ENCODE measurements at regions not wholly inside any gene's neighbourhood (a gene's known extent, or its start where the extent isn't known, plus 50 kb on each side); places are given as distances from the start of the nearest gene placed in this dataset.
A peak's percentile ranks its signal among the peaks of the same experiment; 100 is the strongest.

DNA sequence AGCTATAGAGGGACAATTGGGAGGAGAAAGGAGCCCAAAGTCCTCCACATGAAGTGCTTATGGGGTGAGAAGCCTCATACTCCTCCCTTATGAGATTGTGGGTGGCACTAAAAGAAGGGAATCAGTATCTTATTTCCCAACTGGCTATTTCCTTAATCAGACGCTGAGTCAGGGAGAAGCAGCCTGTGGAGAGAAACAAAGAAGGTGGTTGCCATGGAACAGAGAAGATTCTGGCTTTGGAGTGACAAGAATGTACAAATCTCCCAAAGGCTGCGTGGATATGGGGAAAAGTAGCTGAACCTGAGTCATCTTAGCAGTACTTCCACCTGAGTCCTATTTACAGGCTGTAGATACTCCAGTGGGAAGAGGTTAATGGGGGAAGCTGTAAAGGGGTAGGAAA is 115.8 kb upstream of the CWC22 start:
- BruUV-seq (replicated peaks) = no TSS peak
- Histone ChIP-seq H2BK20ac (ENCODE audit: low read depth, low read length) (no peak overlapping the region), H4K20me1 (ENCODE audit: insufficient read depth, low read length) (no peaks in the 10 kb centered on the region), H3K9ac (ENCODE audit: low read depth, low read length) (no peak overlapping the region), H3K14ac (replicated peaks; ENCODE audit: low read depth, low read length) (no peak overlapping the region), H3K27ac (ENCODE audit: insufficient read depth, low read length) (no peak overlapping the region), H4K91ac (ENCODE audit: insufficient read depth, low read depth, low read length) (no peak overlapping the region), H3K9me1 (ENCODE audit: insufficient read depth, low read length) (no peaks in the 10 kb centered on the region), H3K27me3 (ENCODE audit: control insufficient read depth, insufficient read depth, low read length) (no peaks in the 10 kb centered on the region), H3K56ac (ENCODE audit: extremely low read depth, insufficient read depth, low read length) (no peak overlapping the region), H2AFZ (replicated peaks; ENCODE audit: low read length, poor library complexity) (no peak overlapping the region), H2BK120ac (ENCODE audit: low read depth, low read length) (no peak overlapping the region), H3K79me1 (ENCODE audit: low read depth in 1 of 2, low read length in 2 of 2) (no peaks in the 10 kb centered on the region), H2BK5ac (ENCODE audit: low read depth, low read length, poor library complexity, severe bottlenecking) (no peak overlapping the region), H3K4me3 (ENCODE audit: insufficient read depth, low read depth, low read length) (no peak overlapping the region), H4K5ac (ENCODE audit: low read depth, low read length) (no peak overlapping the region), H3K9me3 (ENCODE audit: control insufficient read depth, insufficient read depth, low read length) (no peaks in the 10 kb centered on the region), H3K4me2 (ENCODE audit: low read depth, low read length) (no peak overlapping the region), H3K36me3 (ENCODE audit: control insufficient read depth, insufficient read depth, low read length) (no peaks in the 10 kb centered on the region), H2AK9ac (replicated peaks; ENCODE audit: low read depth, low read length, poor library complexity) (no peak overlapping the region), H2BK15ac (ENCODE audit: low read depth, low read length) (no peak overlapping the region), H2AK5ac (ENCODE audit: low read depth, low read length) (no peak overlapping the region), H4K8ac (ENCODE audit: low read depth in 2 of 2, low read length in 2 of 2) (no peak overlapping the region), H3K23ac (ENCODE audit: low read depth, low read length) (no peak overlapping the region), H3K18ac (ENCODE audit: low read depth, low read length) (no peak overlapping the region), H3K4me1 (ENCODE audit: control insufficient read depth, insufficient read depth, low read length) (0 out of 2 replicates have a peak, but pooled peaks cover 2% of the 10 kb centered on the region), H3K4ac (ENCODE audit: low read depth, low read length) (no peak overlapping the region)
- intact Hi-C loops (cut with micrococcal nuclease) = loop anchor here (10.0 kb wide), 1 partner anchor 1772 kb away; the partner anchor contains the start of gene ITPRID2
- POLR2A ChIA-PET (ENCODE audit: unreplicated experiment) = no interaction called here
- no CpG with 5 or more reads among the region's 2 CpGs for whole genome bisulfite sequencing, 2 experiments (ENCODE audit: extremely low coverage in 2 of 2, insufficient read length in 1 of 2)
- ATAC-seq (ENCODE audit: low read depth) = no peak
- CTCF ChIA-PET = interaction anchor here (0.6 to 1.6 kb wide), 6 partner anchors 857 to 1968 kb away, joined by 3 to 8 read pairs (median 3); no protein-coding TSS in a partner anchor
- dilution Hi-C loops (cut with HindIII; ENCODE audit: low sequenced_read_pairs, unreplicated experiment) = no loop called here
- TF ChIP-seq MAFK (IDR thresholded peaks at IDR 0.05; ENCODE audit: low read depth, low read length) (0 out of 2 replicates have a peak, but pooled peaks have one; percentile 24), MAZ (IDR thresholded peaks at IDR 0.05; ENCODE audit: borderline replicate concordance, low read depth, low read length) (no peak), FOS (IDR thresholded peaks at IDR 0.05; ENCODE audit: low read depth, low read length) (0 out of 2 replicates have a peak, but pooled peaks have one; percentile 39), CEBPB (IDR thresholded peaks at IDR 0.05; ENCODE audit: low read depth, low read length) (0 out of 2 replicates have a peak, but pooled peaks have one; percentile 31)
- in situ Hi-C loops (cut with MboI; ENCODE audit: low sequenced_read_pairs) = loop anchor here (10.0 kb wide), 5 partner anchors 862 to 1772 kb away; partner anchors contain the start of genes ITPRID2 and UBE2E3
- DNase-seq = peak; percentile 62
